DMS114 treated with DMSO at 0.1 percent for 48 hours (cell line): ENCODE measurements at regions not wholly inside any gene's neighbourhood (a gene's known extent, or its start where the extent isn't known, plus 50 kb on each side); places are given as distances from the start of the nearest gene placed in this dataset.

Source experiments
- DNase-seq: peaks from one replicate; lab custom pipeline; 2025; ENCODE audit not compliant: unreplicated experiment; lab: John Stamatoyannopoulos, UW

- DNase-seq: no peak
Measured at GRCh38 chr18:78099979-78100588, 850.4 kb downstream of the GALR1 start.

GRCh38 chr18:78101091-78101490 lies 851.4 kb downstream of the GALR1 start:
- DNase-seq: no peak

GRCh38 chr18:78102135-78102534 lies 852.5 kb downstream of the GALR1 start:
- DNase-seq: no peak

GRCh38 chr18:78105611-78106010 lies 856.0 kb downstream of the GALR1 start:
- no peak for DNase-seq

- DNase-seq: no peak
Measured at GRCh38 chr18:78106946-78107345, 857.3 kb downstream of the GALR1 start.

- no peak for DNase-seq
Measured at GRCh38 chr18:78107363-78107762, 857.7 kb downstream of the GALR1 start.

- no peak for DNase-seq
Measured at GRCh38 chr18:78108554-78108953, 858.9 kb downstream of the GALR1 start.

- no peak for DNase-seq
Measured at GRCh38 chr18:78113136-78113939, 863.7 kb downstream of the GALR1 start.

GRCh38 chr18:78113940-78114251 lies 864.2 kb downstream of the GALR1 start:
- no peak for DNase-seq

- no peak for DNase-seq
Measured at GRCh38 chr18:78115896-78116561, 863.6 kb upstream of the SALL3 start.

GRCh38 chr18:78123144-78123909 lies 856.3 kb upstream of the SALL3 start:
- DNase-seq: no peak

- DNase-seq: no peak
Measured at GRCh38 chr18:78123926-78124797, 855.5 kb upstream of the SALL3 start.

GRCh38 chr18:78125206-78125896 lies 854.3 kb upstream of the SALL3 start:
- DNase-seq: no peak

GRCh38 chr18:78126106-78126505 lies 853.5 kb upstream of the SALL3 start:
- DNase-seq: no peak

GRCh38 chr18:78126536-78126935 lies 853.1 kb upstream of the SALL3 start:
- DNase-seq: no peak

GRCh38 chr18:78127041-78127440 lies 852.6 kb upstream of the SALL3 start:
- no peak for DNase-seq

- no peak for DNase-seq
Measured at GRCh38 chr18:78128004-78128403, 851.6 kb upstream of the SALL3 start.

- no peak for DNase-seq
Measured at GRCh38 chr18:78129260-78129659, 850.4 kb upstream of the SALL3 start.

- DNase-seq: no peak
Measured at GRCh38 chr18:78130232-78131195, 849.1 kb upstream of the SALL3 start.
